Thoracic aorta (tissue), 2 donors: ENCODE measurements at regions not wholly inside any gene's neighbourhood (a gene's known extent, or its start where the extent isn't known, plus 50 kb on each side); places are given as distances from the start of the nearest gene placed in this dataset.

Experiments
- ATAC-seq: fragments of 150-250 bp; one replicate; pipeline ENCODE4 v1.8.0; 2017; ENCODE audit warnings: low read depth; ENCODE audit not compliant: insufficient number of reproducible peaks, low FRiP score
- DNase-seq: peaks from one replicate; pipeline ENCODE4 v3.0.0-alpha.2; 2020; ENCODE audit warnings: low spot score
- H3K27ac ChIP-seq, 2 donors: fragments of 200-600 bp; sonication (generic); 1 replicate in 1 of 2; 2 replicates in 1 of 2; pipeline ENCODE4 v1.5.1; 2016; ENCODE audit warnings: mild to moderate bottlenecking in 2 of 2, moderate library complexity in 2 of 2
- H3K27me3 ChIP-seq: fragments of 200-600 bp; sonication (generic); replicated peaks from 2 replicates; pipeline ENCODE4 v1.6.0; 2016; ENCODE audit warnings: mild to moderate bottlenecking; ENCODE audit not compliant: insufficient read depth
- H3K36me3 ChIP-seq: fragments of 200-600 bp; sonication (generic); one replicate; pipeline ENCODE4 v1.5.1; 2016
- H3K4me1 ChIP-seq, 2 donors: fragments of 200-600 bp; sonication (generic); 1 replicate in 1 of 2; 2 replicates in 1 of 2; pipeline versions ENCODE4 v1.5.1 to v1.6.0; 2016; ENCODE audit warnings: low read depth in 2 of 2, mild to moderate bottlenecking in 1 of 2; ENCODE audit not compliant: control insufficient read depth in 1 of 2
- H3K4me3 ChIP-seq: fragments of 200-600 bp; sonication (generic); 2 replicates; pipeline ENCODE4 v1.5.1; 2016; ENCODE audit warnings: mild to moderate bottlenecking
- H3K9me3 ChIP-seq: fragments of 200-600 bp; sonication (generic); 2 replicates; pipeline ENCODE4 v1.5.1; 2016
- TF ChIP-seq, protein P1 (sequence below): fragments of 200-600 bp; sonication (generic); IDR thresholded peaks from one replicate; pipeline ENCODE4 v1.5.1; 2019; ENCODE audit warnings: antibody characterized with exemption

DNA sequence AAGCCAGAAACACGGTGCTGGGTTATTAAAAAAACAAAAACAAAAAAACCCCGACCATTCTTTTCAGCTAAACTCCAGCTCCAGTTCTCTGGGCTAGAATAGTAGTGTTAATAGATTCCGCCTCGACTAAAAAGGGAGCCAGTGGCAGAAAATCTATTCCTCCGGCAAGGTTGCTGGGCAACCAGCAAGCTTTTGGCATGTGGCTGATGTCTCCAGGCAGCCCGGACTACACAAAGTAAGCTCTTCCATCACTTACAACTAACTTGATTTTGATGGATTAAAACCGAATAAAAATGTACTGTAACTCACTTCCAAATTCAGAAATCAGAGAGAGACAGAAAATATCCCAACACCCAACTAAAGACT lies 126.4 kb upstream of the FOXN3 start:
- ATAC-seq (no peak), DNase-seq (no peak)
- peaks cover 0 to 13% of the 10 kb centered on the region in 2 donors for H3K4me1 ChIP-seq
- TF ChIP-seq, protein P1, sequence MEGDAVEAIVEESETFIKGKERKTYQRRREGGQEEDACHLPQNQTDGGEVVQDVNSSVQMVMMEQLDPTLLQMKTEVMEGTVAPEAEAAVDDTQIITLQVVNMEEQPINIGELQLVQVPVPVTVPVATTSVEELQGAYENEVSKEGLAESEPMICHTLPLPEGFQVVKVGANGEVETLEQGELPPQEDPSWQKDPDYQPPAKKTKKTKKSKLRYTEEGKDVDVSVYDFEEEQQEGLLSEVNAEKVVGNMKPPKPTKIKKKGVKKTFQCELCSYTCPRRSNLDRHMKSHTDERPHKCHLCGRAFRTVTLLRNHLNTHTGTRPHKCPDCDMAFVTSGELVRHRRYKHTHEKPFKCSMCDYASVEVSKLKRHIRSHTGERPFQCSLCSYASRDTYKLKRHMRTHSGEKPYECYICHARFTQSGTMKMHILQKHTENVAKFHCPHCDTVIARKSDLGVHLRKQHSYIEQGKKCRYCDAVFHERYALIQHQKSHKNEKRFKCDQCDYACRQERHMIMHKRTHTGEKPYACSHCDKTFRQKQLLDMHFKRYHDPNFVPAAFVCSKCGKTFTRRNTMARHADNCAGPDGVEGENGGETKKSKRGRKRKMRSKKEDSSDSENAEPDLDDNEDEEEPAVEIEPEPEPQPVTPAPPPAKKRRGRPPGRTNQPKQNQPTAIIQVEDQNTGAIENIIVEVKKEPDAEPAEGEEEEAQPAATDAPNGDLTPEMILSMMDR: no peak
- H3K36me3 ChIP-seq: no peaks in the 10 kb centered on the region
- no peak overlapping the region for H3K4me3 ChIP-seq
- H3K27me3 ChIP-seq: no peaks in the 10 kb centered on the region
- no peaks in the 10 kb centered on the region for H3K9me3 ChIP-seq
- H3K27ac ChIP-seq: no peak overlapping the region

DNA sequence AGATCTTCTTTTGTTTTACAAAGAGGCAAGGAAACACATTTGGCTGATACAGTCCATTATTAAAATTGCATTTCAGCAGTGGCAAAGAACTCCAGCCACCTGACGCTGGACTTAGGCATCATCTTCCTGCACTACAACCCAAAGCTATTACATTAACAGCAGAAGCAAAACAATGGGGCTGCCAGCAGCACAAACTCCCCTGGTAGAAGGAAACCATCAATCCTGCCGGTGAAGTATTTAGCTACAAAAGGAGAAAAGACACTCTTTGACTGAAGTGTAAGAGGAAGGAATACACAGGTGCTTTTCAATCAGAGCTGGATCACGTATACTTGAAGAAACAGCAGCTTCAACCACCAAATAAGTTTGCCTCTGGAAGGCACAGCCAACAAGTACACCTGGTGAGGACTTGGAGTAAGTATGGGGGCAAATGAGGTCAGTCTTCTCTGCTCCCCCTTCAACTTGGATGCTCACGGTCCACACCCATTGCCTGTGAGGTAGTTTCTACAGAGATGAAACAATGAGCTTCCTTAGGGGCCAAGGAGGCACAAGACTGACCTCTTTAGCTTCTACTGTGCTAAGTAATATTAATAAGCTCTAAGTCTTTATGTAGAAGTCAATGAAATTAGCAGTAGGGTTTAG lies 125.9 kb upstream of the FOXN3 start:
- Histone ChIP-seq H3K36me3 (no peaks in the 10 kb centered on the region), H3K27me3 (no peaks in the 10 kb centered on the region), H3K4me3 (no peak overlapping the region), H3K27ac (no peak overlapping the region), H3K9me3 (no peaks in the 10 kb centered on the region), H3K4me1 (peaks cover 0 to 13% of the 10 kb centered on the region in 2 donors)
- ATAC-seq (no peak), DNase-seq (no peak)
- TF ChIP-seq, protein P1: no peak

DNA sequence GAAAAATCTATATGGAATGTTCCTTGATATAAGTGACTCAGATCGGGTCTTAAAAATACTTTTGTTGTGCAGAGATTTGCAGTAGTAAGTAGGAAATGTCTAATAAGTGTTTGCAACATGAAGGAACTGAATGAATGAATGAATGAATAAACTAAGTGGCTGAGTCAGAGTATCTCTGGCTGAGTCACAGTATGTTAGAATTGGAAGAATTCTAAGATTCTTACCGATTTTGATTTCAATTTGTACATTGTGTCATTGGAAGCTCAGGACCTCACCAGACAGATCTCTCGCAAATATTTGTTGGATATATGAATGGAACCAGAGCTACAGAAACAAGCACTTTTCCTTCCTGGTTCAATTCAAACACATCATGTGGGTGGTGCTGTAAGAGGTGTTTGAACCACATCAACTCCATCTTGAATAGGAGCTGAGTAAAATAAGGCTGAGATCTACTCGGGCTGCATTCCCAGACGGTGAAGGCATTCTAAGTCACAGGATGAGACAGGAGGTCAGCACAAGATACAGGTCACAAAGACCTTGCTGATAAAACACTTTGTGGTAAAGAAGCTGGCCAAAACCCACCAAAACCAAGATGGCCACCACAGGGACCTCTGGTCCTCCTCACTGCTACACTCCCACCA lies 123.9 kb upstream of the FOXN3 start:
- Histone ChIP-seq H3K27me3 (no peaks in the 10 kb centered on the region), H3K27ac (no peak overlapping the region), H3K4me1 (peaks cover 0 to 13% of the 10 kb centered on the region in 2 donors), H3K36me3 (no peaks in the 10 kb centered on the region), H3K4me3 (no peak overlapping the region), H3K9me3 (no peaks in the 10 kb centered on the region)
- ATAC-seq: no peak
- TF ChIP-seq, protein P1: no peak
- DNase-seq: no peak

DNA sequence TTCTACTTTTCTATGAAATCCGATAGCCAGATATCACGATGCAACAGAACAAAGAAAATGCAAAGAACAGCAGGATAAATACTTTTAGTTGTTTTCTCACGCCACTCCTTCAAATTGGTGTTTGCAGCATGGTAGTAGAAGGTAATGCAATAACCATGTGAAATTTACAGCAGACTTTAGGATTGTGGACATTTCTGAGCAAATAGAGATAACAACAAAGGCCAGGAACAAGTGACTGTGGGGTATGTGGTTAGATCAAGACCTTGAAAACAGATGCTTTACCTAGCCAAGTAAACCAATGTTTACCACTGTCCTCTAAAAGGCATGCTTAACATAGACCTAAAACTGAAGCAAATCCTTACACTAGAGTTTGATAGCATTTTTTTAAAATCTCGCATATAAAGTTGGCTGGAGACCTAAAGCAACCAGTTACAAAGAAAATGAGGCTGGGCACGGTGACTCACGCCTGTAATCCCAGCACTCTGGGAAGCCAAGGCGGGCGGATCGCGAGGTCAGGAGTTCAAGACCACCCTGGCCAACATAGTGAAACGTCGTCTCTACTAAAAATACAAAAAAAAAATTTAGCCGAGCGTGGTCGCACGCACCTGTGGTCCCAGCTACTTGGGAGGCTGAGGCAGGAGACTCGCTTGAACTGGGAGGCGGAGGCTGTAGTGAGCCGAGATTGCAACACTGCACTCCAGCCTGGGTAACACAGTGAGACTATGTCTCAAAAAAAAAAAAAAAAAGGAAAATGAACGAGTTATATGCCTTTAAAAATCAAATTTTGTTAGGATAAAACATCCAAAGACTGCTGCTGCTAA lies 123.2 kb upstream of the FOXN3 start:
- TF ChIP-seq, protein P1: no peak
- no peak for ATAC-seq
- no peak for DNase-seq

DNA sequence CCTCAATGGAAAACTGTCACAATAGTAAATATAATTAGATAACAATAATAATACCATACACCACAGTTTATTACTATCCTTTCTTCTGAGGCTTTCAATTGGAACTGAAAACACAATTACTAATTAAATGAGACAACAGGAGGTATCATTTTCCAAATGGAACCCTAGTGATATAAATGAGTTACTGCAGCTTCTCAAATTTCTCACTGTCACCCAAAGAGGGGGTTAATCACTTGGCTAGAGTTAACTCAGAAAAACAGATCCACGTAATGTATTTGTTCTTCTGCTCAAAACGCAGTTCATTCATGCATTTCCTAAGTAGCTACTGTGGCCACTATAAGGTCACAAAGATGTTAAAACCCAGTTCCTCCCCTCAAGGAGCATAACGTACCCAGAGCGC lies 120.9 kb upstream of the FOXN3 start:
- H3K4me3 ChIP-seq: no peak overlapping the region
- no peaks in the 10 kb centered on the region for H3K36me3 ChIP-seq
- H3K27ac ChIP-seq: no peak overlapping the region
- H3K27me3 ChIP-seq: no peaks in the 10 kb centered on the region
- TF ChIP-seq, protein P1: no peak
- peaks cover 0 to 20% of the 10 kb centered on the region in 2 donors for H3K4me1 ChIP-seq
- ATAC-seq (no peak), DNase-seq (no peak)
- H3K9me3 ChIP-seq: no peaks in the 10 kb centered on the region

More for the DNA sequence above, 123.2 kb upstream of the FOXN3 start:
- H3K36me3 ChIP-seq: no peaks in the 10 kb centered on the region
- peaks cover 0 to 18% of the 10 kb centered on the region in 2 donors for H3K4me1 ChIP-seq
- H3K27ac ChIP-seq: no peak overlapping the region
- no peaks in the 10 kb centered on the region for H3K27me3 ChIP-seq
- H3K9me3 ChIP-seq: no peaks in the 10 kb centered on the region
- H3K4me3 ChIP-seq: no peak overlapping the region
